ENCODE measurements at regions not wholly inside any gene's neighbourhood (a gene's known extent, or its start where the extent isn't known, plus 50 kb on each side); places are given as distances from the start of the nearest gene placed in this dataset.

DNA sequence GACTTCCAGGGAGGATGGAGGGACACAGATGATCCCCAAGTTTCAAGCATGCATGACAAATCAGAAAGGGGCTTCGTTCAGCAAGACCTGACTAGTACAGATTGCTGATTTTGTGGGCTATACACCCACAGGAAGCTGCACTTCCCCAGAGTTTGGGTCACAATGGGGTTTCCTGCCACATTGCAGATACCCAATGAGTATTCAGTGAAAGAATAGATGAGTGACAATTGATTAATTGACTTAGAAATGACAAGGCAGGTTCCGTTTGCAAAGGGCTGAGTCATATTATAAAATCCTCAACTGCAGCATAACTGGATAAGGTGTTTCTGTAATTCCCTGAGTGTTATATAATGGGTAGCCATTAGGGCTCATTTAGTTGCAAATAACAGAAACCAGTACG is 146.6 kb upstream of the TBL1X start:
- no peak for DNase-seq

DNA sequence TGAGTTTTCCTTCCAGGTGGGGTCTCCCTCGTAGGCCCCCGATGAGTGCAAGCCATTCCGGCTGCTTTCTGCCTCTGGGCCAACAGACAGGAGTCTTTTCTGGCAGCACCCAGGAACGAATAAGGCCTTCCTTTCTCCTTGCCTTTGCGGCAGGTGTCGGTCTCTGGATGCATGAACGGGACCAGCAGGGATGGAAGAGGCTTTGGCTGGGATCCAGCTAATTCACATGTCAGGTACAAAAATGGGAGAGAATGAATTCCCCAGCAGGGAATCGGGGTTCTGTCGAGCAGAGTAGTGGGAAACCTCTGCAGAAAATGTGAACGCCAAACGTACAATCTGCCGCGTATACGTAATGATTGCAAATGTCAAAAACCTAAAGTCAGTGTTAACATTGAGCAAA is 146.1 kb upstream of the TBL1X start:
- DNase-seq: no peak

DNA sequence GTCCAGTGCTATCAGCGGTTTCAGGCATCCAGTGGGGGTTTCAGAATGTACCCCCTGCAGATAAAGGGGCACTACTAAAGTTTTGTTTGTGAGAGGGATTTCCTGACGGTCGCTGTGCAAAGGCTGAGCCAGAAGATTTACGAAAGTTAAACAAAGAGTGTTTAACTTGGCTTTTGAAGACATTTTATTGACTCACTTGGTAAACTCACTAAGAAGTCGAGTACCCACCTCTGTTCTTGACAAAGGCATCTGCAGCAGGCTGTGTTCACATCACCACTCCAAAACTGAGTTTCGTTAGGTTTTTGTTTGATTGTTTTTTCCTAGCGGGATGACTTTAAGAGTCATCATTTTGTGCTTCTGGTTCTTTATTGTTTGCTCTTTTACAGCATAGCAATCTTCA is 143.9 kb upstream of the TBL1X start:
- DNase-seq: no peak

DNA sequence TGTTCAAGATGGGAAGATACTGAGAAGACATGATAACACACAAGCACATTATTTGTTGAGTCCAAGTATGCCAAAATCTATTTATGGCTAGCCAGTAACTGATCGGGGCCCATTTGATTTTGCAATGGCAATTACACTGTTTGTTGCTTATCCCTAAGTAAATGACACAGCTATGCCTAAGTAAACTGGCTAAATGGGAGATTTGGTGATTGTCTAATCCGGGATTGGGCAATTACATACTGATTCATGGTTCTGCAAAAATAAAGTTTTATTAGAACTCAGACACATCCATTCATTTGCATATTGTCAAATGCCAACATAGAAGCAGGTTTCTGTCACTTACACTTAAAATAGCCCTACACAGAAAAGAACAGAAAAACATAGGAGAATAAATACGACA is 140.2 kb upstream of the TBL1X start:
- no peak for DNase-seq

DNA sequence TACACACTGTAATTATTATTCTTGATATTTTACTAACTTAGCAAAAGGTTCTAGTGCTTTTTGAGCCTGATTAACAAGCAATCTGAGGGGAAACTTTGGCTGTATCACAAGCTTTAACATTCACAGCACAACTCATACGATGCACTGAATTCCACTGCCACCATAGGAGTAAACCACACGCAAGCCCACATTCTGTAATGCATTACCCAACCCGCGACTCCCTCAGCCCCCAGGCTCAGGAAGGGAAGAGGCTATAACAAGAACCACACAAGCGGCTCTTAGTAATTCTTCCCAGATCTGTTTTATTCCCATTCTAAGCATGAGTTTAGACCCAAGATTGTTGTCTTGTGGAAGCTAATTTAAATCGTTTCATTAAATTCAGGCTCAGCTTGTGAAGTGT is 138.5 kb upstream of the TBL1X start:
- no peak for DNase-seq

DNA sequence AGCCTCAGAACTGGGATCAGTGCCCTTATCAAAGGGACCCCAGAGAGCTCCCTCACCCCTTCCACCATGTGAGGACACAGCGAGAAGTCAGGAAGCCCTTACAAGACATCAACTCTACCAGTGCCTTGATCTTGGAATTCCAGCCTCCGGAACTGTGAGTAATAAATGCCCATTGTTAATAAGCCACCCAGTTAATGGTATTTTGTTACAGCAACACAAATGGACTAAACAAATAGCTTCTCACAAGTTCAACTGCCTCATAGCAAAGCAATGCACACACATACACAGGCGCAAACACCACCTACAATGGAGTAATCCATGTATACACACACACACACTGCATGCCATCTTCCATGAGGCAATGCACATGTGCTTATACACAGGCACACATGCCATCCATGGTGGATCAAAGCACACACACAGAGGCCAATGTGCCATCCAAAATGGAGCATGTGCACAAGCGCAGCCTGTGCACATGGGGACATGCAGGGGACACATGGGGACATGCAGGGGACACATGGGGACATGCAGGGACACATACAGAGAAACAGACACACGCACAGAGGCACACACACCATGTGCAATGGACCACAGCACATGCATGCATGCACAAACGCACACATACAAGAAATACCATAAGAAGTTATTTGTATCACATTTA is 137.6 kb upstream of the TBL1X start:
- no peak for DNase-seq

DNA sequence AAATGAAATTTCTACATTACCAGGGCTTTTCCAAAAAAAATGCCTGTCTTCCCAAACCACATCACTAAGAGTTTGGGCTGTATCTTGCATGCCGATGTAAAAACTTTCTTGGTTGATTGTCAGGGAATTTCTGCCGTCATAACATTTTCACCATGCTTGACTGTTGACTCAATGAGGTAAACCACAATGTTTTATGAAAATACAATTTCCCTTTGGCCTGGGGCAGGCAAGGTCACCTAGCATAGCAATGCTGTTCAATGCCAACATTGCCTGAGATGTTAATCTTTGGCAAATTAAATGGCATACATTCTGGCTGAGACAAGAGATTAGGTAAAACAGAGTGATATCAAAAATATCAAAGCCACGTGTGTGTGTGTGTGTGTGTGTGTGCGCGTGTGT is 137.1 kb upstream of the TBL1X start:
- no peak for DNase-seq

DNA sequence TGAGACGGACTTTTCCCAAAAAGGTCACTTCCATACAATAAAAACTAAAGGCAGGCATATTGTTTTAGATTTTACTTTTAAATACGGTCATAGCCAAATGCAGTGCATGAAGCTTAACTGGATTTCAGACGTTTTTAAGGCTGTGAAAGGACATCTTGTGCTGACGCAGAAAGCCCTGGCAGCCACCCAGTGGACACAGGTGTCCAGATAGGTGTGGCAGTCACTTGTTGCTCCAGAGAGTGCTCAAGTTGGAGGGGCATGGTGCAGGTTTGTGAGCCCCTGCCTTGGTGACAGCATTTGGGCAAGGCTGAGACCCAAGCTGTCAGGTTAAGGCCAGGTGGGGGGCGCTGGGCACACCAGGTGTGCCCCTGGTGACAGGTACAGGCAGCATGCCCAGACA is 135.8 kb upstream of the TBL1X start:
- no peak for DNase-seq

DNA sequence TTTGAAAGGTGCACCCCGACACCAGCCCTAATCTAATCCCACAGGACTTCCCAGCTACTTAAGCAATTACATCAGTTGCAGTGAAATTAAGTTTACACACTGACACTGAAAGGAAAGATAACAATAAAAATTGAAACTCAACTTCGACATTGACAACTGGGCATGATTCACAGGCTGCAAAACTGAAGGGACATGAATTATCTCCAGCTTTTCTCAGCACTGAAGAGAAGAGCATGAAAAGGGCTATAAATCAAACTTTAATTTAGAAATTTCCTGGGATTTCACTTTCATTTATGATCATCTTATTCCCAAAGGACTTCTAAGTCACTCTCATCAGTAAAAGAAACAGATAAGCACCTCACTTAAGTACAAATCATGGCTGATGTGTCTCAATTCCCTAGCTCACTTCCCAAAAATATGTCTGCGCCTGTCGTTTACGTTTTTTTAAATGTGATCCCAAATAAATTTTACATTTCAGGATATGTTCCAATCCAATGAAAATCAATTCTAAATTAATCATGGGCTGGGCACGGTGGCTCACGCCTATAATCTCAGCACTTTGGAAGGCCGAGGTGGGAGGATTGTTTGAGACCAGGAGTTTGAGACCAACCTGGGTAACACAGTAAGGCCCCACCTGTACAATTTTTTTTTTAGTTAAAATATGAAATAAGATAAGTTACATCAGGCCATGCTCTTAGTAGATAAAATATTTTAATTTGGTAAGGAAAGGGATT is 134.4 kb upstream of the TBL1X start:
- DNase-seq: no peak

DNA sequence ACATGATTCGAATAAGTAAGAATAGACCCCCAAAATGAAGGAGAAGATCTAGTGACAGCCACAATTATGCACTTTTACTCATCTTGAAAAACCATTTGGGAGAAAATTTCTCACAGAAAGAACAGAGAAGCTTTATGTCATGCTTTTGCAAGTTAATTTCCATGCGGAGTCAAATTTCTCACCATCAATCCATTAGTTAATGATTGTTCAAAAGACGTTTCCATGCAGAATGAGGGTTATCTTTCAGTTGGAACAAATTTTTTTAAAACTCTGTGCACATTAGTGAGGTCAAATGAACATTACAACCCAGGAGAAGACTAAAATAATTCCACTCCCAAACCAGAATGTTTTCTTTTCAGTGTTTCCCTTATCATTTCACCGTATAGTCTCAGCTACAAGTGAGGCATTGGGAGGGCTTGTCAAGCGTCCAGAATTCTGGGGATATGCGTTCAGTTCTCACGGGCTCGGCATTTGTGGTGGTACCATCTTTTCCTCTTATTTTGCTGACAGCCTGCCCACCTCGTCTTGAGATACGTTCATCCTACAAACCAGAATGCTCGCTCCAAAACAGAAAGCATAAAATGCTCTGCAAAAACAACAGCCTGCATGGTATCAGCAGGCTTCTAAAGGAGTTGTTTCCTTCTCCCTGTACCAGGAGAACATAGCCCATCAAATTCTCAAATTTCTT is 130.8 kb upstream of the TBL1X start:
- DNase-seq: no peak

DNA sequence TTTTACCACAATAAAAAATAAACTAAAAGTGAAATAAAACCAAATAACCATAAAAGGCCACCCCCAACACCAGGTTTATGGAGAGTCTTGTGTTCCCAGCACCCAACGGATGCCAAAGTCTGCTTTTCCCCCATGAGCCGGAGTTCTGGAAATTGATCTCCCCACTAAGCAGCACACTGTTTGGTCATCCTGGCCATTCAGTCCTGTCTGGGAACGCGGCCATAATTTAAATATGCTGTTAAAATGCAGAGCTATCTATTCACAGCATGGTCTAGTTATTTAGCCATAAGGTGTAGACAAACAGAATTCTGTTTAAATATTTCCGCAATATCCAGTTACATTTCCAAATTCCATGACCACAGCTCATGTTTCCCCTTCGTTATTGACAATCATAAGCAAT is 129.6 kb upstream of the TBL1X start:
- DNase-seq: no peak

DNA sequence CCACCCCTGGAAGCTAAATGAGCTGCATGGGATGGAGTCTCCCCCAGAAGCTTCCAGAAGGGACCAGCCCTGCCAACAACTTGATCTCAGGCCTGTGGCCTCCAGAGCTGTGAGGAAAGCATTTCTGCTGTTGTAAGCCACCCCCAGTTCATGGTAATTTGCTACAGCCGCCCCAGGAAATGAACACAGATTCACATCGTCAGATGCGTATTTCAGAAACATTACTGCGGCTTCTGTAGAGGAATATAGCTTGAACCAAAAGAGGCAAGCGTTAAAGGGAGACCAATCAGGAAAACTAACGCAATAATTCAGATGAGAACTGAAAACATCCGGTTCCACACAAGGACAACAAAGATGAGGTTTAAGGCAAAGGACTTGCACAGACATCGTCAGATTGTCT is 128.4 kb upstream of the TBL1X start:
- no peak for DNase-seq

DNA sequence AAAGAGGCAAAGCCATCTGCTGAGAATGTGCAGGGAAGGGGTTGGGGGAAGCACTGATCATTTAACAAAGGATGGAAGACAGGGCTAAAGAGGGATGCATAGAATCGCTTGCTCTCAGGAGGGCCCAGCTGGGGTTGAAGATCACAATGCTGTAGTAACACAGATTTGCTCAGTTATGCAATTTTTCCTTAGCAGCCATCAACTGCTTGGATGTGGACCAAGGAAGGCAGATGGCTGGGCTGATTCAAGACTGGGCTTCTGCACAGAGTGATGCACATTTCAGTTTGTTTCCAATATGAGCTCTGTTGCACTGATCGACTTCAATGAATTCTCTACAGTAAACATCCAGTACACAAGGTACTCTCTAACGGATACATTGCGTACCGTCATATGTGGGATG is 127.8 kb upstream of the TBL1X start:
- no peak for DNase-seq

DNA sequence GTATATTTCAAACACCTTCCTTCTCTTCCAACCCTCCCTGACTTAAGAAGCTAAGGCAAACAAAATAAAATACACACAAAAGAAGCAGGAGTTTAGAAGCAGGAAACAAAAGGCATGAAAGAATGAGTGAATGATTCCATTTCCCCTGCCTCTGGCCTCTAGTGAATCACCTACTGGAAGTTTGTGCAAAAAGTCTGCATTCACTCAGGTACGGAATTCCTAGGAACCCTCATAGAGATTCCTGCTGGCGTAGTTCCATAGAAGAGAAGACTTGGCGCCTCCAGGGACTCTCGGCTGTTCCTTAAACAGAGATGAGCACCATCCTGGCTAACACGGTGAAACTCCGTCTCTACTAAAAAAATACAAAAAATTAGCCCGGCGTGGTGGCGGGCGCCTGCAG is 125.9 kb upstream of the TBL1X start:
- DNase-seq: no peak

DNA sequence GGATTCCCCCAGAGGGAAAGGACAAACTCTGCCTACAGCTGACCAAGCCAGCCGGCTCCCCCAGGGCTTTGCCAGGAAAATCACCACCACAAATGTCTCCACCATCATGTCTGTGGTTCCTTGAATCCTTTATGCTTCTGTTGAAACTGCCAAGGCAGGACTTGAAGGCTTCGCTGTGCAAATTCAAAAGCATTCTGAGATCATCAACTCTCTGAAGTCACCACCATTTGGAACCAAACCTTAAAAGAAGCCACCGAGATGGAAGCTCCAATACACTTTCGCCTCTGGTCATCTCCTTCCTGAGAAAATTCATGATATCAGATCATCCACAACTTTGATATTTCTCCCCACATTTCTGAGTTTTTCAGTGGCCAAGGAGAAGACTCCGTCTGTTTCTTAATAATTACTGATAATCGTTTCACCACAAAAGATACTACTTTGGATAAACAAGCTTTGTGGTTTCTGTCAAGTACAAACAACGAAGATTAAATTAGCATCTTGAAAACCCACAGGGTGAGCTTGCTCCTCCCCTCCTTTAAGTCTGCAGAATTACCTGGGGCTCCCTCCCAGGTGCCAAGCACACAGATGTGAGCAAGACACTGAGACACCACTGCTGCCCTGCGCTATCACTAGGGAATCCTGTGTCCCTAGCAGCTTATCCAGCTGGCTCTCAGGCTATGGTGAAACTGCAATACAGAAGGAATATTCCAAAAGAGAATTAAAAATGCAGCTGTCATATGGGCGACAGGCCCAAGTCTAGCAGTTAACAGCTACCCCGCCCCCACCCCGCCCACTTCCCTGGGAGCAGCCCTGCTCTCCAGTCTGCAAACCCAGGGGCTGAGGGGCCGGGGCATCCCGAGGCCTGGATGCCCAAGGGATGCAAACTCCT is 125.0 kb upstream of the TBL1X start:
- peak; percentile 59 for DNase-seq

DNA sequence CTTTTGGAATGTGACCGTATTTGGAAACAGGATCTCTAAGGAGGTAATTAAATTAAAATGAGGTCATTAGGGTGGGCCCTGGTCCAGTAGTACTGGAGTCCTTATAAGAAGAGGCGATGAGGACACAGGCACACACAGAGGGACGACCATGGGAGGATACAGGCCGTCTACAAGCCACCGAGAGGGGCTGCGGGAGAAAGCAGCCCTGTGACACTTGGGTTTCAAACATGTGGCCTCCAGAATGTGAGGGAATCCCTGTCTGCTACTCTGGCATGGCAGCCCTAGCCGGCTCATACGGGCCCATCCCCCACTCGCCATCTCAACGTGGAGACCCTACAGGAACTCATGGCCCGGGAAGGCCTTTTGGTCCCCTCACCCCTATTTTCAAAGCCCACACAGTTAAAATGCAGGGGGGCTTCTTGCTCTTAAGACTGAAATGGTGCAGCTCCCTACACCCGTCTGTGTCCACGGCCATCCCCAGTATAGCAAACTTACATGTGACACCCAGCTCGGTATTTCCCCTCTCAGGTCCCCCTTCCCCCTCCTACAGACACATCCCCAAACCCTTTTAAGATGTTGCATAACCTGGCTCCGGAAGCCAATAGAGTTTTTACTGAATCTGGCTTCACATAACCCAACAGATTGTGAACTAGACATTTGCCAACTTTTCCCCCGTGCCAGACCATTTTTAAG is 124.1 kb upstream of the TBL1X start:
- peak; percentile 67 for DNase-seq

DNA sequence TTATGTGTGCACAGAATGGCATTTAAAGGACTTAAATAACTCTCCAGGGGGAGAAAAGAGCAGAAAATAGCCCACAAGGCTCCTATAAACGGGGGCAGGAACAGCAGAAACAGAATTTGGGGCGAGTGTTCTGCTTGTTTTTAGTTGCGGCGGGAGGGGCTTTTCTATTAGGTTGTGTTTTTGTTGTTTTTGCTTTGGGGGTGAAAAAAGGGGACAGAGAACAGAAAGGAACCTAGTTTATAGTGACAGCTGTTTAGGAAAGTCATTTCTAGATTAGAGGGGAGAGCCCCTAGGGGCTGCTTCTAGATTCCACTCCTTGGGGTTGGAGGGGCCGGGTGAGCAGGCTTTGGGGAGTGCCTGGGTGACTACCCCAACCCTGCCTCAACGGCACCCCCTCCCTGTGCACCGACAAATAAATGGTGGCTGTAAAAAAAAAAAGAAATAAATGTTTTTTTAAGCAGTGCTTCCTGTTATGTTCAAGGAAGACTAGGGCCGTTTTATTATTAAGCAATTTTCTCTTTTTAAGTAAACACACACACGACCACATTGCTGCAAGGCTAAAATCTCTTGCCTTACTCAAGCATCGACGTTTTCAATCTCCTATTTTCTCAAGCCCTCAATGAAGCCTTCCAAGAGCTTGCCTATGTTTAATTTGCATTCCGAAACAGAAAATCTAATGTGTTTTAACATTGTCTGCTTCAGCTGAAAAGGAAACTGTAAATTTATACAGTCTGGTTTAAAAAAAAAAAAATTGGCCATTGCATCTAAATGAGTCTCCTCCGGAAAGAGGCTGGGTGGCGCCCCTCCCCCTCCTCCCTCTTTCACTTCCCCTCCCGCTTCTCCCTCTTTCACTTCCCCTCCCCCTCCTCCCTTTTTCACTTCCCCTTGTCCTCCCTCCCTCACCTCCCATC is 123.3 kb upstream of the TBL1X start:
- peak; percentile 92 for DNase-seq

DNA sequence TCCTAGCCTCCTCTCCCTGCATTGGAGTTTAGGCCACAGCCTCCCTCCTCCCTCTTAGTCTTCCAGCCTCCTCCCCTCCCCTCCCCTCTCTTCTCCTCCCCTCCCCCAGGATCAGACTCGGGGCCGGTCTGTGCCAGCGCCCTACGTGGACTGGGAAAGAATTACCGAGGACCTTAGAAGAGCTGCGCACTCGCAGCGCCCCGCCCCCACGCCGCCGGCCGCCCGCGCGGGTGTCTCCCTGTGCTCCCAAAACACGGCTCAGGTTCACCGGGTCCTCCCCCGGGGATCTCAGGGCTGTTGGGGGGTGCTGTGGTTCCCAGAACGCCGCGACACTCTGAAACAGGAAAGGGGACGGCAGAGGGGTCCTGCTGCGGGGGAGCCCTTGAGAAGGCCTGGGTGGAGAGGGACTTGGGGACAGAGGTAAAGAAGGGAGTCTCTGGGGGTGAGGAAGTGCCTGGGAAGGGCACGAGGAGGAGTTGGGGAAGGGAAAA is 122.3 kb upstream of the TBL1X start:
- peak; percentile 85 for DNase-seq

DNA sequence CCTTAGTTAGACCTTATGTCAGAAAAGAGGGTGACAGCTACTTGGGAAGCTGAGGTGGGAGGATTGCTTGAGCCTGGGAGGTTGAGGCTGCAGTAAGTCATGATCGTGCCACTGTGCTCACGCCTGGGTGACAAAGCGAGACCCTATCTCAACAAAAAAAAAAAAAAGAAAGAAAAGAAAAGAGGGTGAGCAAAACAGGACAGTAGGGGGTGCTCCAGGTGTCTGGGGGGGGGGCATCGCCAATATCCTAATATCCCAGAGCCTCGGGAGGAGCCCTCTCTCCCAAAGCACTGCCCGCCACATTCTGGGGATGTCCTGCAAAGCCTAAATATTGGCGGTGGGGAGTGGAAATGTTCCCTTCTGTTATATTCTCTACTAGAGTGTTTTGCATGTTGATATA is 120.9 kb upstream of the TBL1X start:
- no peak for DNase-seq

DNA sequence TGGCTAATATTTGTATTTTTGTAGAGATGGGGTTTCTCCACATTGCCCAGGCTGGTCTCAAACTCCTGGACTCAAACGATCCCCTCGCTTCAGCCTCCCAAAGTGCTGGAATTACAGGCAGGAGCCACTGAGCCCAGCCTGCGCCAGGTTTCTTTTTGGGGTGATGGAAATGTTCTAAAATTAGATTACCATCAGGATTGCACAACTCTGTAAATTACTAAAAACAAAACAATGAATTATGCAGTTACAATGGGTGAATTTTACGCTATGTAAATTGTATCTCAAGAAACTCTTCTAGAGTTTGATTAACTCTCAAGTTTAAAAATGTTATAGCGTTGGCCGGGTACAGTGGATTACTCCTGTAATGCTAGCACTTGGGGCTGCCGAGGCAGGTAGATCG is 118.9 kb upstream of the TBL1X start:
- no peak for DNase-seq
